B cell (primary cell): ENCODE measurements at regions not wholly inside any gene's neighbourhood (a gene's known extent, or its start where the extent isn't known, plus 50 kb on each side); places are given as distances from the start of the nearest gene placed in this dataset.

ENCODE experiments used
- CTCF ChIP-seq: fragments of 200-600 bp; IDR thresholded peaks from one replicate; pipeline ENCODE4 v1.8.0; 2022; ENCODE audit warnings: antibody characterized with exemption, mild to moderate bottlenecking
- EZH2 ChIP-seq: IDR thresholded peaks from 2 replicates; pipeline ENCODE4 v1.6.1; 2012; ENCODE audit warnings: borderline replicate concordance, low read depth, mild to moderate bottlenecking, moderate library complexity, low read length; ENCODE audit not compliant: insufficient read depth, poor library complexity, severe bottlenecking

GRCh38 chr3:74434406-74434805 lies 180.1 kb downstream of the CNTN3 start:
- TF ChIP-seq CTCF = no peak
- no peak for TF ChIP-seq EZH2
